Astrocyte of the cerebellum (primary cell): ENCODE measurements at regions not wholly inside any gene's neighbourhood (a gene's known extent, or its start where the extent isn't known, plus 50 kb on each side); places are given as distances from the start of the nearest gene placed in this dataset.
A peak's percentile ranks its signal among the peaks of the same experiment; 100 is the strongest.

ENCODE experiments used
- DNase-seq: peaks from one replicate; pipeline ENCODE4 v3.0.0-alpha.2; 2011; ENCODE audit warnings: low read depth
- H3K4me3 ChIP-seq: 2 replicates; pipeline ENCODE4 v1.5.1; 2011; ENCODE audit warnings: mild to moderate bottlenecking, low read depth, low read length, moderate library complexity
- CTCF ChIP-seq: IDR thresholded peaks from 2 replicates; pipeline ENCODE4 v1.5.1; 2012; ENCODE audit warnings: low read length, low read depth, moderate library complexity, mild to moderate bottlenecking; ENCODE audit errors: missing control alignments
- in situ Hi-C: cut with HindIII; loops from 2 replicates; pipeline ENCODE4 v1.10.0; 2017; ENCODE audit warnings: low sequenced_read_pairs

GRCh38 chr15:38722236-38722635 is 157.6 kb upstream of the RASGRP1 start:
- no peak overlapping the region for H3K4me3 ChIP-seq
- no peak for TF ChIP-seq CTCF
- DNase-seq, result no peak
- in situ Hi-C loops, result no loop called here

- no peak overlapping the region for H3K4me3 ChIP-seq
- no peak for DNase-seq
- peak; percentile 3 for TF ChIP-seq CTCF
- in situ Hi-C loops, result no loop called here
Observed at GRCh38 chr15:38724827-38725226, 160.2 kb upstream of the RASGRP1 start.

GRCh38 chr15:38726187-38726586 is 161.6 kb upstream of the RASGRP1 start:
- no peak for DNase-seq
- TF ChIP-seq CTCF, result no peak
- H3K4me3 ChIP-seq, result no peak overlapping the region
- in situ Hi-C loops, result no loop called here

GRCh38 chr15:38733331-38733730 is 168.7 kb upstream of the RASGRP1 start:
- H3K4me3 ChIP-seq, result no peak overlapping the region
- in situ Hi-C loops, result no loop called here
- TF ChIP-seq CTCF, result no peak
- DNase-seq, result no peak

GRCh38 chr15:38740206-38740605 is 175.6 kb upstream of the RASGRP1 start:
- no peak overlapping the region for H3K4me3 ChIP-seq
- no peak for TF ChIP-seq CTCF
- in situ Hi-C loops, result no loop called here

GRCh38 chr15:38743147-38743546 is 178.5 kb upstream of the RASGRP1 start:
- DNase-seq, result no peak
- no peak for TF ChIP-seq CTCF
- no peak overlapping the region for H3K4me3 ChIP-seq
- in situ Hi-C loops, result no loop called here

More at GRCh38 chr15:38740206-38740605, 175.6 kb upstream of the RASGRP1 start:
- DNase-seq, result no peak

GRCh38 chr15:38745126-38745525 is 180.5 kb upstream of the RASGRP1 start:
- DNase-seq, result peak; percentile 28
- H3K4me3 ChIP-seq, result no peak overlapping the region
- no peak for TF ChIP-seq CTCF
- in situ Hi-C loops, result no loop called here
